Spleen (tissue), 7 donors: ENCODE measurements at regions not wholly inside any gene's neighbourhood (a gene's known extent, or its start where the extent isn't known, plus 50 kb on each side); places are given as distances from the start of the nearest gene placed in this dataset.

Experiments
- CTCF ChIP-seq, 11 experiments: fragments of 200-600 bp in 7 of 11; fragments of 450-650 bp in 4 of 11; sonication (generic) in 4 of 11; IDR thresholded peaks in 8 of 11; conservative IDR thresholded peaks in 3 of 11; 1 replicate in 7 of 11; 2 replicates in 4 of 11; pipeline versions ENCODE4 v1.4.0 to v1.8.0; 2016 to 2021; ENCODE audit warnings: antibody characterized with exemption in 11 of 11, inconsistent platforms in 4 of 11, mild to moderate bottlenecking in 1 of 11
- POLR2A ChIP-seq, 3 donors: fragments of 450-650 bp; IDR thresholded peaks; one replicate each; pipeline ENCODE4 v1.5.1; 2017; ENCODE audit warnings: antibody characterized with exemption in 3 of 3, mild to moderate bottlenecking in 1 of 3
- POLR2AphosphoS5 ChIP-seq, 3 donors: sonication (generic); formaldehyde crosslinking; IDR thresholded peaks; one replicate each; pipeline ENCODE4 v1.5.1; 2017; ENCODE audit warnings: antibody characterized with exemption in 3 of 3
- donor health status: DM: no; HTN: no; CAD: no; lungs with moderate emphysema.
- donor health status: DM: no; HTN: no; CAD: no.
- donor health status: DM: no; HTN: no; CAD: no.

GRCh38 chr3:144655423-144655822 is 683.8 kb downstream of the DIPK2A start:
- TF ChIP-seq POLR2AphosphoS5 (IDR thresholded peaks at IDR 0.05) (no peak), CTCF (IDR thresholded peaks at IDR 0.05 in 8 of 11, conservative IDR thresholded peaks at IDR 0.05 in 3 of 11) (no peak), POLR2A (IDR thresholded peaks at IDR 0.05) (no peak)
